Spleen (tissue), 7 donors: ENCODE measurements at regions not wholly inside any gene's neighbourhood (a gene's known extent, or its start where the extent isn't known, plus 50 kb on each side); places are given as distances from the start of the nearest gene placed in this dataset.

ENCODE experiments used
- POLR2A ChIP-seq, 3 donors: fragments of 450-650 bp; IDR thresholded peaks; one replicate each; pipeline ENCODE4 v1.5.1; 2017; ENCODE audit warnings: antibody characterized with exemption in 3 of 3, mild to moderate bottlenecking in 1 of 3
- POLR2AphosphoS5 ChIP-seq, 3 donors: sonication (generic); formaldehyde crosslinking; IDR thresholded peaks; one replicate each; pipeline ENCODE4 v1.5.1; 2017; ENCODE audit warnings: antibody characterized with exemption in 3 of 3
- TF ChIP-seq, protein P1 (sequence below), 11 experiments: fragments of 200-600 bp in 7 of 11; fragments of 450-650 bp in 4 of 11; sonication (generic) in 4 of 11; IDR thresholded peaks in 8 of 11; conservative IDR thresholded peaks in 3 of 11; 1 replicate in 7 of 11; 2 replicates in 4 of 11; pipeline versions ENCODE4 v1.4.0 to v1.8.0; 2016 to 2021; ENCODE audit warnings: antibody characterized with exemption in 11 of 11, inconsistent platforms in 4 of 11, mild to moderate bottlenecking in 1 of 11
- donor health status: DM: no; HTN: no; CAD: no; lungs with moderate emphysema.
- donor health status: DM: no; HTN: no; CAD: no.
- donor health status: DM: no; HTN: no; CAD: no.

DNA sequence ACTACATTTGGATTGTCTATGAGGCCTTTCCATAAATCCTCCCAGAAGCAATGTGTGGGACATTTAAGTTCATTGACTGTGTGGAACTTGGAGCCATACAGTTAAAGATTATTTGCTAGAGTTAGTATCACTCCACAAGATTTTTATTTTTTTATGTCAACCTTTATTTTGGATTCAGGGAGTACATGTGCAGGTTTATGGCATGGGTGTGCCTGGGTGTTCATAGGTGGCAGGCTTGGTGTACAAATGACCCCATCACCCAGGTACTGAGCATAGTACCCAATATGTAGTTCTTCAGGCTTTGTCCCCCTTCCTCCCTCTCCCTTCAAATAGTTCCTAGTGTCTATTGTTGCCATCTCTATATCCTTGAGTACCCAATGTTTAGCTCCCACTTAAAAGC, 199.8 kb upstream of the ZFP42 start:
- TF ChIP-seq POLR2AphosphoS5 (IDR thresholded peaks at IDR 0.05), result no peak
- TF ChIP-seq, protein P1, sequence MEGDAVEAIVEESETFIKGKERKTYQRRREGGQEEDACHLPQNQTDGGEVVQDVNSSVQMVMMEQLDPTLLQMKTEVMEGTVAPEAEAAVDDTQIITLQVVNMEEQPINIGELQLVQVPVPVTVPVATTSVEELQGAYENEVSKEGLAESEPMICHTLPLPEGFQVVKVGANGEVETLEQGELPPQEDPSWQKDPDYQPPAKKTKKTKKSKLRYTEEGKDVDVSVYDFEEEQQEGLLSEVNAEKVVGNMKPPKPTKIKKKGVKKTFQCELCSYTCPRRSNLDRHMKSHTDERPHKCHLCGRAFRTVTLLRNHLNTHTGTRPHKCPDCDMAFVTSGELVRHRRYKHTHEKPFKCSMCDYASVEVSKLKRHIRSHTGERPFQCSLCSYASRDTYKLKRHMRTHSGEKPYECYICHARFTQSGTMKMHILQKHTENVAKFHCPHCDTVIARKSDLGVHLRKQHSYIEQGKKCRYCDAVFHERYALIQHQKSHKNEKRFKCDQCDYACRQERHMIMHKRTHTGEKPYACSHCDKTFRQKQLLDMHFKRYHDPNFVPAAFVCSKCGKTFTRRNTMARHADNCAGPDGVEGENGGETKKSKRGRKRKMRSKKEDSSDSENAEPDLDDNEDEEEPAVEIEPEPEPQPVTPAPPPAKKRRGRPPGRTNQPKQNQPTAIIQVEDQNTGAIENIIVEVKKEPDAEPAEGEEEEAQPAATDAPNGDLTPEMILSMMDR (IDR thresholded peaks at IDR 0.05 in 8 of 11, conservative IDR thresholded peaks at IDR 0.05 in 3 of 11), result no peak
- TF ChIP-seq POLR2A (IDR thresholded peaks at IDR 0.05), result no peak
